Fibroblast of pulmonary artery (primary cell): ENCODE measurements at regions not wholly inside any gene's neighbourhood (a gene's known extent, or its start where the extent isn't known, plus 50 kb on each side); places are given as distances from the start of the nearest gene placed in this dataset.

ENCODE experiments used
- DNase-seq: peaks from one replicate; pipeline ENCODE4 v3.0.0-alpha.2; 2010; ENCODE audit warnings: low read depth
- H3K4me3 ChIP-seq: replicated peaks from 2 replicates; pipeline ENCODE4 v1.5.1; 2011; ENCODE audit warnings: low read depth, mild to moderate bottlenecking, control low read depth, low read length, moderate library complexity
- CTCF ChIP-seq: IDR thresholded peaks from 2 replicates; pipeline ENCODE4 v1.5.1; 2011; ENCODE audit warnings: mild to moderate bottlenecking, control low read depth, low read length, inconsistent platforms; ENCODE audit errors: missing control alignments

GRCh38 chr4:37051866-37052265 lies 192.7 kb upstream of the NWD2 start:
- no peak for DNase-seq

DNA sequence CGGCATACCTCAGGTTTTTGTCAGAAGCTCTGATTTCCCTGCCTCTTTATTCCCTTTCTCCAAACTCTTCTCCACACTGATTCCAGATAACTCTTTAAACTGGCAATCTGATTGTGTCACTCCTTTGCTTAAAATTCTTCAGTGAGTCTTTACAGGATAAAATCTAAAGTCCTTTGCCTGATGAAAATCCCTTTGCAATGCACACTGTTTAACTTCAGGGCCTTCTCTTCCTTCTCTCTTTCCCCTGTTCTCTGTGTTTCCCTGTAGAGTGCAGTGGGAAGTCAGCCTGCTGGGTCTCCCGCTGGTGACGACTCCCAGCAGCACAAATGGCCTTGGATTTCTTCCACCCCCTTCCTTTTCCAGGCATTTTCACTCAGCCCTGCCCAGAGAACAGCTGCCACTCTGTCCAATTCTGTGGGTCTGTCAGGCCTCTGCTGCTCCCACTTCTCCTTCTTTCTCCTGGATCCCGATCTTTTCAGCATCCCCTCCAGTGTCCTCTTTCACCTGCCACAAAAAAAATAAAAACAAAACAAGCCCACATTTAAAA lies 189.9 kb upstream of the NWD2 start:
- TF ChIP-seq CTCF = no peak
- DNase-seq = no peak
- H3K4me3 ChIP-seq = no peak overlapping the region

More at GRCh38 chr4:37051866-37052265, 192.7 kb upstream of the NWD2 start:
- no peak for TF ChIP-seq CTCF
- no peak overlapping the region for H3K4me3 ChIP-seq

DNA sequence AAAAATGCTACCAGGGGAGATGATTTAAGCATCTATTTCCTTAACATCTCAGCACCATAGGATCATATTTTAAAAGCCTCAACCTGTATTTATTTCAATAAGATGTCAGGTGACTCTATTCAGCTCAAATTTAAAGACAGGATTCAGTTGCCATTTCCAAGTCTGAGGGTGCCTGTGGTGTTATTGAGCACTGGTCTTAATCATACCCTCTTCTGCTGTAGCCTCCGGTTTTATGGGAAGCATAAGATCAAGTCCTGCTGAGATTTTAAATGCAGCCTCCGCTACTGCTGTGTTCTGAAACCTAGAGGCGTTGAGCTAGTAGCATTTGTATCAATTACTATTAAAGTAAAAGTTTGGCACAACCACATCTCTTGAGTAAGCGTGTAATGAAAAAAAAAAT lies 185.7 kb upstream of the NWD2 start:
- H3K4me3 ChIP-seq = no peak overlapping the region
- no peak for TF ChIP-seq CTCF
- no peak for DNase-seq

DNA sequence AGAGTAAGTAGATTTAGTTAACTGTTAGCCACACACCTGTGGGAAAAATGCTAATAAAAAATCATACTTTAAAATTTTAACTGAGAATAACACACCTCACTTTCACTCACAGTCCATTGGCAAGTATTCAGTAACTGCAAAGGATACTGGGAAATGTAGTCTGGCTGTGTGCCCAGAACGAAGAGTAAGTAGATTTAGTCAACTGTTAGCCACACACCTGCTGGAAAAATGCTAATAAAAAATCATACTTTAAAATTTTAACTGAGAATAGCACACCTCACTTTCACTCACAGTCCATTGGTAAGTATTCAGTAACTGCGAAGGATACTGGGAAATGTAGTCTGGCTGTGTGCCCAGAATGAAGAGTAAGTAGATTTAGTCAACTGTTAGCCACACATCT lies 178.4 kb upstream of the NWD2 start:
- DNase-seq = no peak
- TF ChIP-seq CTCF = no peak
- no peak overlapping the region for H3K4me3 ChIP-seq

GRCh38 chr4:37068580-37068979 lies 176.0 kb upstream of the NWD2 start:
- DNase-seq = no peak
- TF ChIP-seq CTCF = no peak
- H3K4me3 ChIP-seq = no peak overlapping the region

DNA sequence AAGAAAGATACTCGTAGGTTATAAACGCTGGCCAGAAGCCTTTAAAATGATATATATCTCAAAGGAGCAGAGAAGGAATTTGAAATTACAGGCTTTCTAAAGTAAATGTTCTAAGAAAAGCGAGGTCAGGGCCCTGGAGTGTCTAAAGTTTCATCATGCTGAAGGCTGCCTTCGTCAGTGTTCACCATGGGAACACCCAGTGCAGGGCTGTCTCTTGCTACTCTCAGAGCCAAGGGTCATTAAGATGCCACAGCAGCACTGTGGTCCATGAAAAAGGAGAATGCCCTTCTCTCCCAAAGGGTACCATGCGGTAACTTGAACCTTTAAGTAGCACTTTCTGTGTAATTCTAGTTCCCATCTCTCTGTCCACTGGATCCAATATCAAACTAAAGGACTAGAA lies 174.5 kb upstream of the NWD2 start:
- no peak for TF ChIP-seq CTCF
- no peak overlapping the region for H3K4me3 ChIP-seq
- DNase-seq = no peak

DNA sequence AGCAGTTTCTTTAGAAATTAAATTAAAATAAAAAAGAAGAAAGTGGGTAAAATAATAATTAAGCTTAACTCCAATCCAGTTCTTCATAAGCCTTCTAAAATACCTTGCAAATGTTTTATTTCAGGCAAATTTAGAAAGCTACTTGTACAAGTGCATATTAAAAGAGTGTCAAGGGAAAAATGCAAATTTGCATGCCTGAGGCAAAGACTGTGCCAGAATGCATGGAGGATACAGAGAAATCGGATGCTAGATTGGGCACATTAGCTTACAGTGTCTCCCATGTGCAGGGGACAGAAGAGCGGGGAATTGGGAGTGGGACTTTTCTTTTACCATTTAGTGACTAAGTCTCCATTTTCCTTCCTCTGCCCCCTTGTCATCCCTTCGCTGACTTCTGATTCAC lies 173.0 kb upstream of the NWD2 start:
- no peak overlapping the region for H3K4me3 ChIP-seq
- no peak for DNase-seq
- TF ChIP-seq CTCF = no peak
